HG02852 (cell line): ENCODE measurements at regions not wholly inside any gene's neighbourhood (a gene's known extent, or its start where the extent isn't known, plus 50 kb on each side); places are given as distances from the start of the nearest gene placed in this dataset.

Experiments used
- ATAC-seq: cut with Tn5 transposase; IDR thresholded peaks from one replicate; pipeline ENCODE4 v1.9.1; 2021; ENCODE audit warnings: mild to moderate bottlenecking, moderate library complexity; ENCODE audit not compliant: unreplicated experiment

DNA sequence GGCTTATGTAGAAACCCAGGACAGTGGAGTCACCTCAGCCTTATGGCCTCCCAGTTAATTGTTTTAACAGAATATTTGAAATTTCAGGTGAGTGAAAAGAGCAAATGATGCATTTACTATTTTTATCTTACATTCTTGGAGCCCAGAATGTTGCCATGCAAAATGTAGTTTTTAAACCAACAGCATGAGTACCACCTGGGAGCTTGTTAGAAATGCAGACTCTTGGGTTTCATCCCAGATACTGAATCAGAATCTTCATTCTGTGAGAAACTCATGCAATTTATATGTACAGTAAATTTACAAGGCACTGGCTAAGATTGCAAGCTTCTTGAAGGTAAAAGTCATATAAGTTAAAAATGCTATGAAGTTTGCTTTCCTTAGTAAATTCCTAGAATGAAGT lies 654.5 kb upstream of the CDH2 start:
- ATAC-seq: no peak

DNA sequence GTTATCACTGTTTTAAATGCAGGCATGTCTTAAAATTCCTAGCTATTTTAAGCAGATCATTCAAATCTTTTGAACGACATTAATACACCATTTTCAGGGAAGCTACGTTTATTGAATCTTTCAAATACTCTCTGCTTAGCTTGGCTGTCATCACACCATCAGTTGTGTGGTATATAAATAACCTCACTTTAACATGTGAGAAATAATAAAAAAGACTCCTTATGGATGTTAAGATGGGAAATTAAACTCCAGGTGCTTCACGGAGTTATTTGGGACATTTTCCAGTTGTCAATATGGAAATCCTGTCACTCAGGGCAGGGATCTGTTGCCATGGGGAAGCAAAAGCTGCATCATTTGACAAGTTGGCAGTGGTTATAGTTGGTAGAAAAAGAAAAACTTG lies 649.2 kb upstream of the CDH2 start:
- ATAC-seq: no peak

GRCh38 chr18:28824183-28824574 lies 647.2 kb upstream of the CDH2 start:
- ATAC-seq: no peak

GRCh38 chr18:28823506-28824182 lies 646.7 kb upstream of the CDH2 start:
- ATAC-seq: no peak

DNA sequence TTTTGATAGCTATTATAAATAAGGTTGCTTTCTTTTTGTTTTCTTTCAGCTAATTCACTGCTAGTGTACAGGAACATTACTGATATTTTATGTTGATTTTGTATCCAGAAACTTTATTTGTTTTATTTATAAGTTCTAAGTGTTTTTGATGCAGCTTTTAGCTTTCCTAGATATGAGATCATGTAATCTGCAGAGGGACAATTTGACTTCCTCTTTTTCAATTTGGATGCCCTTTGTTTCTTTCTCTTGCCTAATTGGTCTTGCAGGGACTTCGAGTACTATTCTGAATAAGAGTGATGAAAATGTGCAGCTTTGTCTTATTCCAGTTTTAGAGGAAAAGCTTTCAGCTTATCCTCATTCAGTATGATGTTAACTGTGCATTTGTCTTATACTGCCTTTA lies 643.4 kb upstream of the CDH2 start:
- ATAC-seq: no peak

- no peak for ATAC-seq
Measured at GRCh38 chr18:28816155-28816554, 639.2 kb upstream of the CDH2 start.

GRCh38 chr18:28814365-28814764 lies 637.4 kb upstream of the CDH2 start:
- no peak for ATAC-seq

DNA sequence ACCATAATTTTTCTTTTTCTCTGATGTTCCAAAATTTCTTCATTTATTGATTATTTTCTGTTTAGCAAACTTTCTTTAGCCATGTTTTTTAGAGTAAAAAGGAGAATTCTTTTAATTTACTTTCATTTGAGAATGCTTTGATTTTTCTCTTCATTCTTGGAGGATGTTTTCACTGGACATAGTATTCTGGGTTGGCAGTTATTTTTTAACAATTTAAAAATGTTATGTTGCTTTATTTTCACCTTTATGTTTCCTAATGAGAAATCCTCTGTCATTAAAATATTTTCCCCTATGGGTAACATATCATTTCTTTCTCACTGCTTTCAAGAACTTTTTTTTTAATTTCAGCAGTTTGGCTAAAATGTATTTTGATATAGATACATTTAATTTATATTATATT lies 631.4 kb upstream of the CDH2 start:
- ATAC-seq: no peak

- ATAC-seq: no peak
Measured at GRCh38 chr18:28805491-28805890, 628.6 kb upstream of the CDH2 start.

DNA sequence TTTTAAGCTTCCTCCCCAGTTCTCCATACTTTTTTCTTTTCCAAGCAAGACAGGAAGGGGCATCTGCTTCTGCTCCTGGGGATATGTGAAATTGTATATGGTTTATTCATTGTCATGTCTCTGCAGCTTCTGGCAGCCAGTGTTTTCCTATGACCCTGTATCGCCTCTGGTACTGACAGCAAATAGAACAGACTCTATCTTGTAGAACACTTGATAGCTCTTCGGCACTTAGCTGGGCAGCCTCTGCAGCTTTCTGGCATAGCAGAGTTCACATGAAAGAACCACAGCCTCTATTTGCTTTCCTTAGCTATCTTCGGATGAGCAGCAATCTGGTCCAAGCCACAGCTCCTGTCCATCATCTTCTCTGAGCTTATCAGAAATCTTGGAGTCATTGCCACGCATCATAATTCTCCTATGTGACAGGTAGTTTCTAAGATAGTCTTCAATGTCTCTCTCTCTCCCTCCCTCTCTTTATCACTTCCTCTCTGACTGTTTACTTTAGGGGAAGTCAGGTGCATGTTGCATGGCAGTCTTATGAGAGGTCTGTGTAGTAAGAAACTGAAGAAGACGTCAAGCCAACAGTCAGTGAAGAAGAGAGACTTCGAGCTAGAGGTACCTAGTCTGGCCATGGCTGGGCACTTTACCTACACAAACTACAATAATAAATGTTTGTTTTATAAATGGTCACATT lies 627.7 kb upstream of the CDH2 start:
- no peak for ATAC-seq

GRCh38 chr18:28802546-28802945 lies 625.6 kb upstream of the CDH2 start:
- no peak for ATAC-seq

DNA sequence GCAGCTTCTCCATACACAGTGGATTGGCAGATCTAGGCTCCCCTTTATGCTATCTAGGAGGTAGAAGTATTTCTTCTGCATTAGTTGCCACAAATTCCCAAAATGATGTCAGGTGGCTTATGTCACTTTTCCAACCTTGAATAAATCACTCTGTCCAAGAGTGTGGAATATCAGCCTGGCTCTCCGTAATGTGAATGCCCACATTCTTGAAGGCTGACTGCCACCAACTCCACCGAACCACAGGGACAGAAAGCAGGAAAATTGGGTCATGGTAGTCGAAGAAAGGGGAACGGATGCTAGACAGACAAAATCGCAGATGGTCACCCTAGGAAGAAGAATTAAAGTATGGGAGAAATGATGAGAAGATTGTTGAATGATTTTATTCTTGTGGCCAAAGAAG lies 624.9 kb upstream of the CDH2 start:
- ATAC-seq: no peak

- ATAC-seq: no peak
Measured at GRCh38 chr18:28794459-28795245, 617.7 kb upstream of the CDH2 start.

- ATAC-seq: no peak
Measured at GRCh38 chr18:28793901-28794300, 617.0 kb upstream of the CDH2 start.

DNA sequence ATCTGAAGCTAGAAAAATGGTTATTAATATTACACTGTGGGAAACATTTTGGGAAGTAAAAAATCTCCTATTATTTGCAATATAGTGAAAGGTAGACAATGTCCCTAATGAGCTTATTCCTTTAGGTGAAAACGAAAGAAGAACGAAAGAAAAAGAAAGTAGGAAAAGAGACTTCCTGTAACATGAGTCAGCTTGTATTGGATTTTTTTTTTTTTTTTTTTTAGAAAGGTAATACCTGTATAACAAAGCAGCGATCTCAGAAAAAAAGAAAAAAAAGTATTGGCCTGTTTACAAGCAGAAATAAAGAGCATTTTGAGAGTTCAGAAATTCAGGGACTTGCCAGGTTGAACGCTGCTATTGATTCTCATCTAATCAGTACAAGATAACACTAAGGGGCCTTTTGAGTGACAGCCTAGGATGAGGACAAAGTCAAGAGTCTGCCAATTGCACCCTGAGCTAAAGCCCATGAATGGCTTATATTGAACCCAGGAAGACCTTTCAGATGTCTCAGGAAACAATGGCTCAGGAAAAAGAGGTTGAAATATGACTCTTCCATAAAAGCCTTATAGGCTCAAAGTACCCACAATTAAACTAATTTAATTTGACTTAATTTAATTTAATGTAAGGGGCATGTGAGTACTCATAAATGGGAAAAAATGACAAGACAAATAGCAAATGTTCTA lies 615.6 kb upstream of the CDH2 start:
- no peak for ATAC-seq

- no peak for ATAC-seq
Measured at GRCh38 chr18:28791101-28791500, 614.2 kb upstream of the CDH2 start.

DNA sequence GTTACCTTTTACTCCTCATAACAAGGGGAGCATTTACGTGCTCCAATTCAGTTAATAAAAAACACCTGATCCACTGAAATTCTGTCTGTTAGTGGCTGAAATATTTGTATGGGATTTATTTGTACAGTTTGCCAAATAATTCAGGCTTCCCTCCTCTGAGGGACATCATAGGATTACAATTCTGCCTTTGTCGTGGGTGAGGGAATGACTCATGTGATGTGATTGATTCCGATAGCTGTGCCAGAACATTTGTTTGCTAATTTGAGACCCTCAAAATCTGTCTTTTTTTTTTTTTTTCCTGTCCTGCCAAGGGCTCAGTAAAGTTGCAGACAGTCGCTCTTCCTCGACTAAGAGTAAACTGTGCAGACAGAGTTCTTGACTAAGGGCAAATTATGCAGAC lies 612.6 kb upstream of the CDH2 start:
- no peak for ATAC-seq

GRCh38 chr18:28786926-28787325 lies 610.0 kb upstream of the CDH2 start:
- ATAC-seq: no peak

- no peak for ATAC-seq
Measured at GRCh38 chr18:28781616-28782362, 604.9 kb upstream of the CDH2 start.

DNA sequence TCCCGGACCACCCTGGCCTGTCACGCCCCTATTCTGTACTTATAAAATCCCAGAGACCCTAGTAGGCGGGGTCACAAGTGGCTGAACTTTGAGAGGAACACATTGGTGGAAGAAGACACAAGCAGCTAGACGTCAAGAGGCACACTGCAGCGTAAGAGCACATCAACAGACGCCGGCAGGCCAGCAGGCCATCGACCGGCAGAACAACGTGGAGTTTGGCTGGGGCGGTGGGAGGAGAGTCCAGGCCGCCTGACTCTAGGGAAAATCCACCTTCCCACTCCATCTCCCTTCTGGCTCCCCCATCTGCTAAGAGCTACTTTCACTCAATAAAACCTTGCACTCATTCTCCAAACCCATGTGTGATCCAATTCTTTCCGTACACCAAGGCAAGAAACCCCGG lies 601.8 kb upstream of the CDH2 start:
- no peak for ATAC-seq

DNA sequence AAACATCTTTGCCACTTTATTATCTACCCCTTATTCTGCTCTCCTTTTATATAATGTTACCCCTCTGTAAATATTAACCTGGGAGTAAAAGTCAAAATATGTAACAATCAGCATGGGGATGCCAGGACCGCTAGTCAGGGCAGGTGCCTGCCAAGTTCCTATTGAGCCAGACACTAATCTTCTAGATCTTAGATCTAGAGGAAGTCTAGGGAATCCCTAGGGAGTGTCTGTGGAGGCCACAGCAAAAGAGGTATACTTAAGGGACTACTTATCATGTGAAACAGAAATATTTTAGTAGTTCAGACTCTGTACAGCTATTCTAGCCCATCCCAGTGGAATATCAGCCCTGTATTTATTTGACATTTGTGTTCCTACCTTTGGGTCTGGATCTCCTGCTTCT lies 600.8 kb upstream of the CDH2 start:
- no peak for ATAC-seq
